ENCODE measurements at regions not wholly inside any gene's neighbourhood (a gene's known extent, or its start where the extent isn't known, plus 50 kb on each side); places are given as distances from the start of the nearest gene placed in this dataset.

GRCh38 chr4:132556316-132556715, 592.8 kb upstream of the PCDH10 start:
- Histone ChIP-seq H3K9me3 (ENCODE audit: control insufficient read depth, low read depth, low read length) (no peaks in the 10 kb centered on the region), H3K36me3 (ENCODE audit: control insufficient read depth in 2 of 2, extremely low read depth in 1 of 2, insufficient read depth in 2 of 2, low read length in 2 of 2) (no peaks in the 10 kb centered on the region), H3K27me3 (ENCODE audit: control insufficient read depth, extremely low read depth, insufficient read depth, low read length) (no peaks in the 10 kb centered on the region), H3K4me2 (ENCODE audit: control insufficient read depth, extremely low read depth, insufficient read depth, low read depth, low read length) (no peak overlapping the region), H3K4me1 (ENCODE audit: control insufficient read depth, extremely low read depth, insufficient read depth, low read length) (no peaks in the 10 kb centered on the region), H3K79me2 (ENCODE audit: control insufficient read depth, insufficient read depth, low read length) (no peaks in the 10 kb centered on the region), H2AFZ (ENCODE audit: control insufficient read depth, low read length) (no peak overlapping the region), H3K9ac (ENCODE audit: control insufficient read depth, extremely low read depth, insufficient read depth, low read length) (no peak overlapping the region), H3K4me3 (ENCODE audit: control insufficient read depth in 2 of 3, extremely low read depth in 1 of 3, insufficient read depth in 2 of 3, low read depth in 1 of 3, low read length in 3 of 3) (no peak overlapping the region), H4K20me1 (ENCODE audit: control insufficient read depth, extremely low read depth, insufficient read depth, low read length) (no peaks in the 10 kb centered on the region), H3K9me1 (ENCODE audit: control insufficient read depth, extremely low read depth, insufficient read depth, low read length) (no peaks in the 10 kb centered on the region), H3K27ac (ENCODE audit: control insufficient read depth, insufficient read depth, low read length) (no peak overlapping the region)
- dilution Hi-C loops (cut with MboI; ENCODE audit: extremely low pct_ligation_motif_present, low sequenced_read_pairs) = no loop called here
- FAIRE-seq (no peak), DNase-seq (ENCODE audit: low read depth, low spot score) (no peak)
- TF ChIP-seq EZH2 (IDR thresholded peaks at IDR 0.05; ENCODE audit: low read length) = no peak
- TF ChIP-seq, protein P1, sequence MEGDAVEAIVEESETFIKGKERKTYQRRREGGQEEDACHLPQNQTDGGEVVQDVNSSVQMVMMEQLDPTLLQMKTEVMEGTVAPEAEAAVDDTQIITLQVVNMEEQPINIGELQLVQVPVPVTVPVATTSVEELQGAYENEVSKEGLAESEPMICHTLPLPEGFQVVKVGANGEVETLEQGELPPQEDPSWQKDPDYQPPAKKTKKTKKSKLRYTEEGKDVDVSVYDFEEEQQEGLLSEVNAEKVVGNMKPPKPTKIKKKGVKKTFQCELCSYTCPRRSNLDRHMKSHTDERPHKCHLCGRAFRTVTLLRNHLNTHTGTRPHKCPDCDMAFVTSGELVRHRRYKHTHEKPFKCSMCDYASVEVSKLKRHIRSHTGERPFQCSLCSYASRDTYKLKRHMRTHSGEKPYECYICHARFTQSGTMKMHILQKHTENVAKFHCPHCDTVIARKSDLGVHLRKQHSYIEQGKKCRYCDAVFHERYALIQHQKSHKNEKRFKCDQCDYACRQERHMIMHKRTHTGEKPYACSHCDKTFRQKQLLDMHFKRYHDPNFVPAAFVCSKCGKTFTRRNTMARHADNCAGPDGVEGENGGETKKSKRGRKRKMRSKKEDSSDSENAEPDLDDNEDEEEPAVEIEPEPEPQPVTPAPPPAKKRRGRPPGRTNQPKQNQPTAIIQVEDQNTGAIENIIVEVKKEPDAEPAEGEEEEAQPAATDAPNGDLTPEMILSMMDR (optimal IDR thresholded peaks at IDR 0.05 in 1 of 3, IDR thresholded peaks at IDR 0.05 in 1 of 3, conservative IDR thresholded peaks at IDR 0.05 in 1 of 3; ENCODE audit: extremely low read depth in 1 of 3, insufficient read depth in 2 of 3, low read length in 3 of 3) = no peak

DNA sequence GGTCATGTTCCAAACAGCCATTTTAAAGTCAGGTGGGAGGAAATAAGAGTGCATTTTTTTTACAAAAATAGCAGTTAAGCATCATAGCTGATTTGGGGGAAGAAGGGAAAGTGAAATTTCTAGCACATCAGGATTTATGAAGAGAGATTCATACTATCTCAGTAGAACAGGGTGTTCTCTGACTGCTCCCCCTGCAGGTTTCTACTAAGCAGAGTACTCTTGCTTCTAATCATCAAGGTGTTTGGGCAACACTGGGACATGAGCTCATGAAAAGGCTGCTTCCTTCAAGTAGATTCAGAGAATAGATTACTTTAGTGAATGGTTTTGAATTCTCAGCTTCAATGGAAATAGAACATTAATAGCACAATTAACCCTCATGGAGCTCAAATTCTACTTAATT, 591.4 kb upstream of the PCDH10 start:
- H3K36me3 ChIP-seq (ENCODE audit: control insufficient read depth in 2 of 2, extremely low read depth in 1 of 2, insufficient read depth in 2 of 2, low read length in 2 of 2) = no peaks in the 10 kb centered on the region
- no peaks in the 10 kb centered on the region for H3K79me2 ChIP-seq (ENCODE audit: control insufficient read depth, insufficient read depth, low read length)
- H3K9me3 ChIP-seq (ENCODE audit: control insufficient read depth, low read depth, low read length) = no peaks in the 10 kb centered on the region
- DNase-seq (ENCODE audit: low read depth, low spot score) (no peak), FAIRE-seq (no peak)
- H3K4me3 ChIP-seq (ENCODE audit: control insufficient read depth in 2 of 3, extremely low read depth in 1 of 3, insufficient read depth in 2 of 3, low read depth in 1 of 3, low read length in 3 of 3) = no peak overlapping the region
- no peak overlapping the region for H3K9ac ChIP-seq (ENCODE audit: control insufficient read depth, extremely low read depth, insufficient read depth, low read length)
- no peak overlapping the region for H2AFZ ChIP-seq (ENCODE audit: control insufficient read depth, low read length)
- no peaks in the 10 kb centered on the region for H3K27me3 ChIP-seq (ENCODE audit: control insufficient read depth, extremely low read depth, insufficient read depth, low read length)
- H4K20me1 ChIP-seq (ENCODE audit: control insufficient read depth, extremely low read depth, insufficient read depth, low read length) = no peaks in the 10 kb centered on the region
- no peak overlapping the region for H3K27ac ChIP-seq (ENCODE audit: control insufficient read depth, insufficient read depth, low read length)
- TF ChIP-seq EZH2 (IDR thresholded peaks at IDR 0.05; ENCODE audit: low read length) = no peak
- TF ChIP-seq, protein P1 (optimal IDR thresholded peaks at IDR 0.05 in 1 of 3, IDR thresholded peaks at IDR 0.05 in 1 of 3, conservative IDR thresholded peaks at IDR 0.05 in 1 of 3; ENCODE audit: extremely low read depth in 1 of 3, insufficient read depth in 2 of 3, low read length in 3 of 3) = peak in 2 of 3 experiments; percentile 8 to 51
- no peaks in the 10 kb centered on the region for H3K4me1 ChIP-seq (ENCODE audit: control insufficient read depth, extremely low read depth, insufficient read depth, low read length)
- H3K9me1 ChIP-seq (ENCODE audit: control insufficient read depth, extremely low read depth, insufficient read depth, low read length) = no peaks in the 10 kb centered on the region
- dilution Hi-C loops (cut with MboI; ENCODE audit: extremely low pct_ligation_motif_present, low sequenced_read_pairs) = no loop called here
- H3K4me2 ChIP-seq (ENCODE audit: control insufficient read depth, extremely low read depth, insufficient read depth, low read depth, low read length) = no peak overlapping the region
